ENCODE measurements at regions not wholly inside any gene's neighbourhood (a gene's known extent, or its start where the extent isn't known, plus 50 kb on each side); places are given as distances from the start of the nearest gene placed in this dataset.

- Histone ChIP-seq H3K4me1 (ENCODE audit: control insufficient read depth, extremely low read depth, insufficient read depth, low read length) (no peaks in the 10 kb centered on the region), H3K4me3 (ENCODE audit: control insufficient read depth in 2 of 3, extremely low read depth in 1 of 3, insufficient read depth in 2 of 3, low read depth in 1 of 3, low read length in 3 of 3) (no peak overlapping the region), H3K9me3 (ENCODE audit: control insufficient read depth, low read depth, low read length) (no peaks in the 10 kb centered on the region), H3K9me1 (ENCODE audit: control insufficient read depth, extremely low read depth, insufficient read depth, low read length) (no peaks in the 10 kb centered on the region), H3K4me2 (ENCODE audit: control insufficient read depth, extremely low read depth, insufficient read depth, low read depth, low read length) (no peak overlapping the region), H3K27me3 (ENCODE audit: control insufficient read depth, extremely low read depth, insufficient read depth, low read length) (peaks cover 10% of the 10 kb centered on the region), H2AFZ (ENCODE audit: control insufficient read depth, low read length) (no peak overlapping the region), H3K9ac (ENCODE audit: control insufficient read depth, extremely low read depth, insufficient read depth, low read length) (no peak overlapping the region), H3K36me3 (ENCODE audit: control insufficient read depth in 2 of 2, extremely low read depth in 1 of 2, insufficient read depth in 2 of 2, low read length in 2 of 2) (no peaks in the 10 kb centered on the region), H4K20me1 (ENCODE audit: control insufficient read depth, extremely low read depth, insufficient read depth, low read length) (no peaks in the 10 kb centered on the region), H3K27ac (ENCODE audit: control insufficient read depth, insufficient read depth, low read length) (no peak overlapping the region), H3K79me2 (ENCODE audit: control insufficient read depth, insufficient read depth, low read length) (no peaks in the 10 kb centered on the region)
- FAIRE-seq (no peak), DNase-seq (ENCODE audit: low read depth, low spot score) (no peak)
- dilution Hi-C loops (cut with MboI; ENCODE audit: extremely low pct_ligation_motif_present, low sequenced_read_pairs) = no loop called here
- TF ChIP-seq EZH2 (IDR thresholded peaks at IDR 0.05; ENCODE audit: low read length) = no peak
- TF ChIP-seq CTCF (optimal IDR thresholded peaks at IDR 0.05 in 1 of 3, IDR thresholded peaks at IDR 0.05 in 1 of 3, conservative IDR thresholded peaks at IDR 0.05 in 1 of 3; ENCODE audit: extremely low read depth in 1 of 3, insufficient read depth in 2 of 3, low read length in 3 of 3) = no peak
These were observed 691.1 kb downstream of the MATN1 start for GRCh38 chr1:30032302-30032701.

GRCh38 chr1:30029677-30030076, 693.7 kb downstream of the MATN1 start:
- FAIRE-seq (no peak), DNase-seq (ENCODE audit: low read depth, low spot score) (no peak)
- Histone ChIP-seq H4K20me1 (ENCODE audit: control insufficient read depth, extremely low read depth, insufficient read depth, low read length) (no peaks in the 10 kb centered on the region), H3K9ac (ENCODE audit: control insufficient read depth, extremely low read depth, insufficient read depth, low read length) (no peak overlapping the region), H3K9me3 (ENCODE audit: control insufficient read depth, low read depth, low read length) (no peaks in the 10 kb centered on the region), H3K79me2 (ENCODE audit: control insufficient read depth, insufficient read depth, low read length) (no peaks in the 10 kb centered on the region), H3K4me2 (ENCODE audit: control insufficient read depth, extremely low read depth, insufficient read depth, low read depth, low read length) (no peak overlapping the region), H3K36me3 (ENCODE audit: control insufficient read depth in 2 of 2, extremely low read depth in 1 of 2, insufficient read depth in 2 of 2, low read length in 2 of 2) (no peaks in the 10 kb centered on the region), H3K4me1 (ENCODE audit: control insufficient read depth, extremely low read depth, insufficient read depth, low read length) (no peaks in the 10 kb centered on the region), H3K27ac (ENCODE audit: control insufficient read depth, insufficient read depth, low read length) (no peak overlapping the region), H2AFZ (ENCODE audit: control insufficient read depth, low read length) (no peak overlapping the region), H3K27me3 (ENCODE audit: control insufficient read depth, extremely low read depth, insufficient read depth, low read length) (peaks cover 10% of the 10 kb centered on the region), H3K9me1 (ENCODE audit: control insufficient read depth, extremely low read depth, insufficient read depth, low read length) (no peaks in the 10 kb centered on the region), H3K4me3 (ENCODE audit: control insufficient read depth in 2 of 3, extremely low read depth in 1 of 3, insufficient read depth in 2 of 3, low read depth in 1 of 3, low read length in 3 of 3) (no peak overlapping the region)
- TF ChIP-seq CTCF (optimal IDR thresholded peaks at IDR 0.05 in 1 of 3, IDR thresholded peaks at IDR 0.05 in 1 of 3, conservative IDR thresholded peaks at IDR 0.05 in 1 of 3; ENCODE audit: extremely low read depth in 1 of 3, insufficient read depth in 2 of 3, low read length in 3 of 3) (no peak), EZH2 (IDR thresholded peaks at IDR 0.05; ENCODE audit: low read length) (no peak)
- dilution Hi-C loops (cut with MboI; ENCODE audit: extremely low pct_ligation_motif_present, low sequenced_read_pairs) = no loop called here

Data from keratinocyte (primary cell).